ENCODE measurements at regions not wholly inside any gene's neighbourhood (a gene's known extent, or its start where the extent isn't known, plus 50 kb on each side); places are given as distances from the start of the nearest gene placed in this dataset.

- H3K4me3 ChIP-seq (replicated peaks; ENCODE audit: insufficient read depth, low read length): no peak overlapping the region
- H3K27ac ChIP-seq (replicated peaks): no peak overlapping the region
- no peaks in the 10 kb centered on the region for H3K27me3 ChIP-seq (ENCODE audit: insufficient read depth, poor library complexity, severe bottlenecking)
- TF ChIP-seq POLR2AphosphoS5 (IDR thresholded peaks at IDR 0.05; ENCODE audit: low read depth) (no peak), SPI1 (IDR thresholded peaks at IDR 0.05; ENCODE audit: borderline replicate concordance, low read depth) (no peak), GABPA (IDR thresholded peaks at IDR 0.05; ENCODE audit: low read depth) (no peak), CTCF (IDR thresholded peaks at IDR 0.05; ENCODE audit: insufficient read depth, low read length) (no peak), REST (IDR thresholded peaks at IDR 0.05; ENCODE audit: insufficient replicate concordance, low read depth) (no peak)
- DNase-seq (ENCODE audit: low read depth in 1 of 2, low spot score in 1 of 2): no peak
These were observed 676.0 kb upstream of the TENM4 start for GRCh38 chr11:80116796-80117195.

- H3K27ac ChIP-seq (replicated peaks): no peak overlapping the region
- no peak overlapping the region for H3K4me3 ChIP-seq (replicated peaks; ENCODE audit: insufficient read depth, low read length)
- TF ChIP-seq GABPA (IDR thresholded peaks at IDR 0.05; ENCODE audit: low read depth) (no peak), CTCF (IDR thresholded peaks at IDR 0.05; ENCODE audit: insufficient read depth, low read length) (no peak), POLR2AphosphoS5 (IDR thresholded peaks at IDR 0.05; ENCODE audit: low read depth) (no peak)
- no peak for DNase-seq (ENCODE audit: low read depth in 1 of 2, low spot score in 1 of 2)
- no peaks in the 10 kb centered on the region for H3K27me3 ChIP-seq (ENCODE audit: insufficient read depth, poor library complexity, severe bottlenecking)
These were observed 668.8 kb upstream of the TENM4 start for GRCh38 chr11:80109652-80110051.

DNA sequence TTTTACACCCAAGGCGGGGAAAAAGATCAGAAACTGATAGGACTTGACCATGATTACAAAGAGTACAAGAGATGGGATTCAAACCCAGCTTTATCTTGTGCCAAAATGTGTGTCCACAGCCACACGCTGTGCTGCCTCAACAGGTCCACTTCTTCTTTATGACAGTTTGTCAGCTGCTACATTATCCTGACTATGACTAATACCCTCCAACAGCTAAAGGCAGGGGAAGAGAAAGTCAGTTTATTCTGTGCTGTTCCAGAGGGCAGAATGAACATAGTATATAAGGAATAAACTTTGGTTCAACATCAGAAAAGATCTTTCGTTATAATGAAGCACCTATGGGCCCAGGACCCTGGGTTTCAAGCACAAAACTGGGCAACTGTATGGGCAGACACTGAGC lies 668.2 kb upstream of the TENM4 start:
- no peak for DNase-seq (ENCODE audit: low read depth in 1 of 2, low spot score in 1 of 2)
- TF ChIP-seq GABPA (IDR thresholded peaks at IDR 0.05; ENCODE audit: low read depth) (no peak), SPI1 (IDR thresholded peaks at IDR 0.05; ENCODE audit: borderline replicate concordance, low read depth) (no peak), POLR2AphosphoS5 (IDR thresholded peaks at IDR 0.05; ENCODE audit: low read depth) (no peak), CTCF (IDR thresholded peaks at IDR 0.05; ENCODE audit: insufficient read depth, low read length) (no peak), REST (IDR thresholded peaks at IDR 0.05; ENCODE audit: insufficient replicate concordance, low read depth) (no peak)

DNA sequence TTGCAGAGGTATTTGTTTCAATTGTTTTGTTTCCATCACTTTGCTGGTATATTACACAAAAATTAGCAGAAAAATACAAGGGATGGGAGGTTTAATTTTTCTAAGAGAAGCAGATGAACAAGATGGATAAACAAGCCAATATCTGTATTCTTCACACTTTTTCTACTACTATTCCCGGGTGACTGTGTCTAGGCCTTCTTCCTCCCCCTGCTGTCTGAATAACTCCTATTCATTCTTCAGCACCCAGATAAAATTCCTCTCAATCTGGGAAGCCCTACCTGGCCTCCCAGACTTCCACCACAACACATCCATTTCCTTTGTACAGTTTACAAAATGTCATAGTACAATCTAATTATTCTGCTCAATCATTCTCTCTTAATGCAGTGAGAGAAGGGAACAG lies 666.6 kb upstream of the TENM4 start:
- no peak overlapping the region for H3K27ac ChIP-seq (replicated peaks)
- TF ChIP-seq GABPA (IDR thresholded peaks at IDR 0.05; ENCODE audit: low read depth): no peak
- TF ChIP-seq REST (IDR thresholded peaks at IDR 0.05; ENCODE audit: insufficient replicate concordance, low read depth): no peak
- TF ChIP-seq CTCF (IDR thresholded peaks at IDR 0.05; ENCODE audit: insufficient read depth, low read length): no peak
- no peak for TF ChIP-seq SPI1 (IDR thresholded peaks at IDR 0.05; ENCODE audit: borderline replicate concordance, low read depth)
- TF ChIP-seq POLR2AphosphoS5 (IDR thresholded peaks at IDR 0.05; ENCODE audit: low read depth): no peak
- no peak overlapping the region for H3K4me3 ChIP-seq (replicated peaks; ENCODE audit: insufficient read depth, low read length)
- no peak for DNase-seq (ENCODE audit: low read depth in 1 of 2, low spot score in 1 of 2)
- H3K27me3 ChIP-seq (ENCODE audit: insufficient read depth, poor library complexity, severe bottlenecking): no peaks in the 10 kb centered on the region

More for the DNA sequence above, 668.2 kb upstream of the TENM4 start:
- no peak overlapping the region for H3K4me3 ChIP-seq (replicated peaks; ENCODE audit: insufficient read depth, low read length)
- no peaks in the 10 kb centered on the region for H3K27me3 ChIP-seq (ENCODE audit: insufficient read depth, poor library complexity, severe bottlenecking)
- H3K27ac ChIP-seq (replicated peaks): no peak overlapping the region

Data from HL-60 (cell line).